ENCODE measurements at regions not wholly inside any gene's neighbourhood (a gene's known extent, or its start where the extent isn't known, plus 50 kb on each side); places are given as distances from the start of the nearest gene placed in this dataset.

- no peak for TF ChIP-seq POLR2A (IDR thresholded peaks at IDR 0.05)
- TF ChIP-seq POLR2AphosphoS5 (IDR thresholded peaks at IDR 0.05): no peak
These were observed 81.3 kb downstream of the RGS2 start for GRCh38 chr1:192890134-192890533.

Measured in breast epithelium (tissue), 3 donors.